Upper lobe of right lung (tissue), 1 donor: ENCODE measurements at regions not wholly inside any gene's neighbourhood (a gene's known extent, or its start where the extent isn't known, plus 50 kb on each side); places are given as distances from the start of the nearest gene placed in this dataset.

ENCODE experiments used
- ATAC-seq: fragments of 200-7000 bp; cut with Tn5 transposase; one replicate; pipeline ENCODE4 v1.9.1; 2020; ENCODE audit warnings: mild to moderate bottlenecking, moderate library complexity
- DNase-seq: peaks from one replicate; pipeline ENCODE4 v3.0.0-alpha.2; 2020
- H3K27ac ChIP-seq: fragments of 200-600 bp; one replicate; pipeline ENCODE4 v1.8.0; 2022
- H3K27me3 ChIP-seq: fragments of 200-600 bp; one replicate; pipeline ENCODE4 v1.8.0; 2022; ENCODE audit warnings: mild to moderate bottlenecking
- H3K36me3 ChIP-seq: fragments of 200-600 bp; one replicate; pipeline ENCODE4 v1.8.0; 2022
- H3K4me1 ChIP-seq: fragments of 200-600 bp; one replicate; pipeline ENCODE4 v1.8.0; 2022
- H3K4me3 ChIP-seq: fragments of 200-600 bp; one replicate; pipeline ENCODE4 v1.8.0; 2022; ENCODE audit warnings: mild to moderate bottlenecking
- H3K9me3 ChIP-seq: fragments of 200-600 bp; one replicate; pipeline ENCODE4 v1.8.0; 2022
- intact Hi-C: fragments of 100-400 bp; cut with DNase I; formaldehyde crosslinking; loops from one replicate; pipeline ENCODE4 v1.11.0; 2022
- TF ChIP-seq, protein P1 (sequence below): fragments of 200-600 bp; IDR thresholded peaks from one replicate; pipeline ENCODE4 v1.8.0; 2022; ENCODE audit warnings: antibody characterized with exemption
- donor health status: DM: no; HTN: yes; CAD: no; lungs with severe emphysema.

DNA sequence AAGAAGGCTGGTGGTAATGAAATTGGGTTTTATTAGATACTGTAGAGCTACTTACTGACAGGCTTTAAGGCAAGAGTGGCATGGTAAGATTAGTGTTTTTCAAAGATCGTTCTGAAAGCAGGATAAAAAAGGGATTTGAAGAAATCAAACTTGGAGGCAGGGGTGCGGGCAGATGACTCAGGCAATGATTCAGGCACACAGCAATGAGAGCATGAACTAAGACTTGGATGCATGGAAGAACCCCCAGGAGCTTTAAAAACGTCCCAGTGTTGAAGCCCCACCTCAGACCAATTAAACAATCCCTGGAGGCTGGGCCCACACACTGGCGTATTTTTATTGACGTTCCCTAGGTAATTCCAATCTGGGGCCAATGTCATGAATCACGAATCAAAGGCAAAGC lies 102.5 kb downstream of the SREK1 start:
- Histone ChIP-seq H3K9me3 (no peaks in the 10 kb centered on the region), H3K27me3 (no peaks in the 10 kb centered on the region), H3K4me1 (no peaks in the 10 kb centered on the region), H3K4me3 (no peak overlapping the region), H3K36me3 (no peaks in the 10 kb centered on the region), H3K27ac (no peak overlapping the region)
- ATAC-seq, result no peak
- TF ChIP-seq, protein P1, sequence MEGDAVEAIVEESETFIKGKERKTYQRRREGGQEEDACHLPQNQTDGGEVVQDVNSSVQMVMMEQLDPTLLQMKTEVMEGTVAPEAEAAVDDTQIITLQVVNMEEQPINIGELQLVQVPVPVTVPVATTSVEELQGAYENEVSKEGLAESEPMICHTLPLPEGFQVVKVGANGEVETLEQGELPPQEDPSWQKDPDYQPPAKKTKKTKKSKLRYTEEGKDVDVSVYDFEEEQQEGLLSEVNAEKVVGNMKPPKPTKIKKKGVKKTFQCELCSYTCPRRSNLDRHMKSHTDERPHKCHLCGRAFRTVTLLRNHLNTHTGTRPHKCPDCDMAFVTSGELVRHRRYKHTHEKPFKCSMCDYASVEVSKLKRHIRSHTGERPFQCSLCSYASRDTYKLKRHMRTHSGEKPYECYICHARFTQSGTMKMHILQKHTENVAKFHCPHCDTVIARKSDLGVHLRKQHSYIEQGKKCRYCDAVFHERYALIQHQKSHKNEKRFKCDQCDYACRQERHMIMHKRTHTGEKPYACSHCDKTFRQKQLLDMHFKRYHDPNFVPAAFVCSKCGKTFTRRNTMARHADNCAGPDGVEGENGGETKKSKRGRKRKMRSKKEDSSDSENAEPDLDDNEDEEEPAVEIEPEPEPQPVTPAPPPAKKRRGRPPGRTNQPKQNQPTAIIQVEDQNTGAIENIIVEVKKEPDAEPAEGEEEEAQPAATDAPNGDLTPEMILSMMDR, result no peak
- intact Hi-C loops, result no loop called here
- DNase-seq, result no peak

DNA sequence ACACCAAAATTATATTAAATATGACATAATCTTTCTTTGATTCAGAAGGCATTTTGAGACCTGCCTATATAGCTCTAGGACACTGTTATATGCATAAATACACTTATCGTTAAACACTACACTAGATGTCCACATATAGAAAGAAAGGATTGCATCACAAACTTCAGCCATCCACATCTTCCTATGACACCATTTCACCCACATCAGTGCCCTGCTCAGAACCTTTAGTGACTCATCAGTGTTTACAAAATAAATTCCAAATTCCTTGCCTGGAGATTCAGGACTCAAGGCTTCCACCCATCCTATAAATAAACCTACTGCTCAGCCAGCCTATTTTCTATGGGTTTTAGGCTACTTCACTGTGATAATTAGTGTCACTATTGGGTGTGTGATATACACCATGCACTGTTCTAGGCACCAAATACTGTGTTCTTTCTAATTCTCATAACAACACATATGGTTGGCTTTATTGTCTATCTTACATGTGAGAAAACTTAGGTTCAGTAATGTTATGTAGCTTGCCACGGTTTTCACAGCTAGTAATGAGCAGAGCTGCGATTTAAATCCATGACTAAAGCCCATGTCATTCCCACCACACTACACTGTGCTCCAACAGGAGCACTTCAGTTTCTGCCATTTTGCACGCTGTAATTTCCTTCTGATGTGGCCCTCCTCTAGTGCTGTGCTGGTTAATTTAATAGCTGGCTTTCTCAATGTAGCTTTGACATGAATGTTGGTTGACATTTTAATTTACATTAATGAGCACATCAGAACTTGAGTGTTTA lies 103.3 kb downstream of the SREK1 start:
- H3K27me3 ChIP-seq, result no peaks in the 10 kb centered on the region
- H3K9me3 ChIP-seq, result no peaks in the 10 kb centered on the region
- intact Hi-C loops, result no loop called here
- H3K36me3 ChIP-seq, result no peaks in the 10 kb centered on the region
- H3K4me1 ChIP-seq, result no peaks in the 10 kb centered on the region
- TF ChIP-seq, protein P1, result no peak
- DNase-seq (no peak), ATAC-seq (no peak)
- H3K4me3 ChIP-seq, result no peak overlapping the region
- no peak overlapping the region for H3K27ac ChIP-seq

DNA sequence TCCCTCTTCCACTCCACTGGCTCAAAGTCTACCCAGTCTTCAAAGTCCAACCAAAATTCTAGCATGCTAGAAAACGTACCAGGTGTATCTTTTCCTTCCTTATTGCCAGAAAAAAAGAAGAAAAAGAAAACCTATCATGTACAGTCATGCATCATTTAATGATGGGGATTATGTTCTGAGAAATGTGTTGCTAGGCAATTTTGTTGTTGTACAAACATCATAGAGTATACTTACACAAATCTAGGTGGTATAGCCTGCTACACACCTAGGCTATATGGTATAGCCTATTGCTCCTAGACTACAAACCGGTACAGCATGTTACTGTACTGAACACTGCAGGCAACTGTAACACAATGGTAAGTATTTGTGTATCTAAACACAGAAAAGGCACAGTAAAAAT lies 104.8 kb downstream of the SREK1 start:
- Histone ChIP-seq H3K4me1 (no peaks in the 10 kb centered on the region), H3K27ac (no peak overlapping the region), H3K27me3 (no peaks in the 10 kb centered on the region), H3K4me3 (no peak overlapping the region), H3K36me3 (no peaks in the 10 kb centered on the region), H3K9me3 (no peaks in the 10 kb centered on the region)
- ATAC-seq, result no peak
- TF ChIP-seq, protein P1, result no peak
- intact Hi-C loops, result no loop called here
- DNase-seq, result no peak

DNA sequence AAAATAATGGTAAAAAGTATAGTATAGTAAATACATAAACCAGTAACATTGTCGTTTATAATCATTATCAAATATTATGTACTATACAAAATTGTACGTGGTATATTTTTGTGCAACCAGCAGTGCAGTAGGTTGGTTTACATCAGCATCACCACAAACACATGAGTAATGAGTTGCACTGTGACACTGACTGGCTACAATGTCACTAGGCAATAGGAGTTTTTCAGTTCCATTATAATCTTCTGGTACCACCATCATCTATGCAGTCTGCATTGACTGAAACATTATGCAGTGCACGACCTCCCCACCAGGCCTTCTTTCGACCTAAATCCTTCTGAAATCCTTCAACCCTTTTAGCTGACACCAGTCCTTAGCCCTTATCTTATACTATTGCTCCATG lies 105.8 kb downstream of the SREK1 start:
- Histone ChIP-seq H3K9me3 (no peaks in the 10 kb centered on the region), H3K4me1 (no peaks in the 10 kb centered on the region), H3K27ac (no peak overlapping the region), H3K36me3 (no peaks in the 10 kb centered on the region), H3K4me3 (no peak overlapping the region), H3K27me3 (no peaks in the 10 kb centered on the region)
- no peak for DNase-seq
- intact Hi-C loops, result no loop called here
- no peak for ATAC-seq
- TF ChIP-seq, protein P1, result no peak

DNA sequence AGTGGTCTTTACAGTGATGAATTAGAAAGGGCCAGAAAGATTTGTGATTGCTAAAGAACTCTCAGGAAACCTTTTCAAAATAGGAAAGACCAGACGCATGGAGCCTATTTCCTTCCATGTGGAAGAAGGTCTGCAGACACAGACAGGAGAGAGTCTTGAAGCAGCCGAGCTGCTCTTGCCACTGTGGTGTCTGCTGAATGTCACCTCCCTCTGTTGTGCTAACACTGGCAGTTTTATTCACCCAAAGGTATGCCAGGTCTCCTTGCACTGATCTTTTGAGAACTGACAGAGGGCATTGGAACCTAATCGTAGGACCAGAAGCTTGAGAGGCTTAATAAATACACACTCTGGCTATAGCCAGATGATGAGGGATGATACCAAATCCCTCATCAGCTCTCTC lies 108.7 kb downstream of the SREK1 start:
- Histone ChIP-seq H3K4me1 (no peaks in the 10 kb centered on the region), H3K27me3 (no peaks in the 10 kb centered on the region), H3K4me3 (no peak overlapping the region), H3K27ac (no peak overlapping the region), H3K9me3 (no peaks in the 10 kb centered on the region), H3K36me3 (no peaks in the 10 kb centered on the region)
- ATAC-seq (no peak), DNase-seq (no peak)
- intact Hi-C loops, result no loop called here
- TF ChIP-seq, protein P1, result no peak

DNA sequence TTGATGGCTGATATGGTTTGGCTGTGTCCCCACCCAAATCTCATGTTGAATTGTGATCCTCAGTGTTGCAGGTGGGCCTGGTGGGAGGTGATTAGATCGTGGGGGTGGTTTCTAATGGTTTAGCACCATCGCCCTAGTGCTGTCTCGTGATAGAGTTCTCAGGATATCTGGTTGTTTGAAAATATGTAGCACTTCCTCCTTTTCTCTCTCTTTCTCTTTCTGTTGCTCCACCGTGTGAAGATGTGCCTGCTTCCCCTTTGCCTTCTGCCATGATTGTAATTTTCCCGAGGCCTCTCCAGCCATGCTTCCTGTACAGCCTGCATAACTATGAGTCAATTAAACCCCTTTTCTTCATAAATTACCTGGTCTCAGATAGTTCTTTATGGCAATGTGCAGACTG lies 111.6 kb downstream of the SREK1 start:
- Histone ChIP-seq H3K9me3 (no peaks in the 10 kb centered on the region), H3K4me3 (no peak overlapping the region), H3K4me1 (no peaks in the 10 kb centered on the region), H3K27ac (no peak overlapping the region), H3K27me3 (no peaks in the 10 kb centered on the region), H3K36me3 (no peaks in the 10 kb centered on the region)
- ATAC-seq, result no peak
- intact Hi-C loops, result no loop called here
- TF ChIP-seq, protein P1, result no peak
- DNase-seq, result no peak
